H9 (cell line): ENCODE measurements at regions not wholly inside any gene's neighbourhood (a gene's known extent, or its start where the extent isn't known, plus 50 kb on each side); places are given as distances from the start of the nearest gene placed in this dataset.

Experiments
- DNase-seq: peaks from one replicate; pipeline ENCODE4 v3.0.0-alpha.2; 2017
- H2AFZ ChIP-seq: one replicate; pipeline ENCODE4 v1.6.1; 2013; ENCODE audit warnings: mild to moderate bottlenecking, low read length, control low read depth, moderate library complexity
- H2AK5ac ChIP-seq: 2 replicates; pipeline ENCODE4 v1.6.1; 2013; ENCODE audit warnings: low read length, control low read depth, mixed read lengths; ENCODE audit not compliant: insufficient read length
- H2BK120ac ChIP-seq: one replicate; pipeline ENCODE4 v1.6.1; 2013; ENCODE audit warnings: low read depth, mild to moderate bottlenecking, low read length, control low read depth, inconsistent platforms; ENCODE audit not compliant: poor library complexity, severe bottlenecking
- H2BK12ac ChIP-seq: 2 replicates; pipeline ENCODE4 v1.6.1; 2013; ENCODE audit warnings: low read length, control low read depth, mixed read lengths, low read depth; ENCODE audit not compliant: insufficient read length
- H2BK15ac ChIP-seq: 2 replicates; pipeline ENCODE4 v1.6.1; 2013; ENCODE audit warnings: low read depth, low read length, control low read depth
- H2BK20ac ChIP-seq: one replicate; pipeline ENCODE4 v1.6.1; 2013; ENCODE audit warnings: low read depth, mild to moderate bottlenecking, low read length, control low read depth, inconsistent platforms; ENCODE audit not compliant: poor library complexity, severe bottlenecking
- H2BK5ac ChIP-seq: 2 replicates; pipeline ENCODE4 v1.6.1; 2013; ENCODE audit warnings: low read length, control low read depth, mixed read lengths; ENCODE audit not compliant: insufficient read length
- H3K14ac ChIP-seq: 2 replicates; pipeline ENCODE4 v1.6.1; 2013; ENCODE audit warnings: low read length, control low read depth; ENCODE audit not compliant: insufficient read depth
- H3K18ac ChIP-seq: 2 replicates; pipeline ENCODE4 v1.6.1; 2013; ENCODE audit warnings: low read depth, mild to moderate bottlenecking, mixed read lengths, low read length, control low read depth; ENCODE audit not compliant: insufficient read length
- H3K23ac ChIP-seq: 2 replicates; pipeline ENCODE4 v1.6.1; 2013; ENCODE audit warnings: low read length, control low read depth, mixed read lengths, low read depth; ENCODE audit not compliant: insufficient read length
- H3K23me2 ChIP-seq: 2 replicates; pipeline ENCODE4 v1.6.1; 2013; ENCODE audit warnings: low read depth, mild to moderate bottlenecking, mixed read lengths, low read length, control low read depth; ENCODE audit not compliant: insufficient read length, poor library complexity, severe bottlenecking
- H3K27ac ChIP-seq: 2 replicates; pipeline ENCODE4 v1.5.1; 2013; ENCODE audit warnings: low read length, control low read depth, mixed read lengths, low read depth; ENCODE audit not compliant: insufficient read length
- H3K27me3 ChIP-seq: 2 replicates; pipeline ENCODE4 v1.6.1; 2013; ENCODE audit warnings: low read length, control low read depth, inconsistent platforms; ENCODE audit not compliant: insufficient read depth
- H3K4ac ChIP-seq: 2 replicates; pipeline ENCODE4 v1.6.1; 2013; ENCODE audit warnings: low read depth, mild to moderate bottlenecking, control low read depth, inconsistent platforms, low read length, moderate library complexity
- H3K4me1 ChIP-seq: 2 replicates; pipeline ENCODE4 v1.6.1; 2013; ENCODE audit warnings: low read length, control low read depth, inconsistent platforms; ENCODE audit not compliant: insufficient read depth
- H3K4me2 ChIP-seq: 2 replicates; pipeline ENCODE4 v1.6.1; 2013; ENCODE audit warnings: low read length, control low read depth, mixed read lengths; ENCODE audit not compliant: insufficient read length, insufficient read depth
- H3K56ac ChIP-seq: 2 replicates; pipeline ENCODE4 v1.6.1; 2013; ENCODE audit warnings: low read depth, mild to moderate bottlenecking, mixed read lengths, low read length, control low read depth; ENCODE audit not compliant: insufficient read length
- H3K79me1 ChIP-seq: 2 replicates; pipeline ENCODE4 v1.6.1; 2013; ENCODE audit warnings: low read depth, mild to moderate bottlenecking, moderate library complexity, low read length, control low read depth, inconsistent platforms; ENCODE audit not compliant: insufficient read depth, poor library complexity, severe bottlenecking
- H3K79me2 ChIP-seq: 2 replicates; pipeline ENCODE4 v1.6.1; 2013; ENCODE audit warnings: low read length, control low read depth, inconsistent platforms; ENCODE audit not compliant: insufficient read depth
- H3K9ac ChIP-seq: 2 replicates; pipeline ENCODE4 v1.6.1; 2013; ENCODE audit warnings: low read length, control low read depth, mixed read lengths; ENCODE audit not compliant: insufficient read length; ENCODE audit errors: extremely low read depth
- H3K9me3 ChIP-seq: one replicate; pipeline ENCODE4 v1.6.1; 2013; ENCODE audit warnings: low read depth, low read length, inconsistent platforms; ENCODE audit not compliant: control insufficient read depth
- H3T11ph ChIP-seq: one replicate; pipeline ENCODE4 v1.6.1; 2013; ENCODE audit warnings: mild to moderate bottlenecking, low read length, control low read depth, inconsistent platforms
- H4K20me1 ChIP-seq: one replicate; pipeline ENCODE4 v1.6.1; 2013; ENCODE audit not compliant: control insufficient read depth, insufficient read length, insufficient read depth
- H4K5ac ChIP-seq: 2 replicates; pipeline ENCODE4 v1.6.1; 2013; ENCODE audit warnings: low read depth, mild to moderate bottlenecking, mixed read lengths, low read length, control low read depth; ENCODE audit not compliant: insufficient read length
- H4K8ac ChIP-seq: replicated peaks from 2 replicates; pipeline ENCODE4 v1.6.1; 2013; ENCODE audit warnings: low read length, control low read depth, mixed read lengths, low read depth; ENCODE audit not compliant: insufficient read length
- H4K91ac ChIP-seq: 2 replicates; pipeline ENCODE4 v1.6.1; 2013; ENCODE audit warnings: low read depth, mild to moderate bottlenecking, moderate library complexity, mixed read lengths, low read length, control low read depth; ENCODE audit not compliant: insufficient read length
- H3K27ac Mint-ChIP-seq, 3 experiments: 2 replicates in 2 of 3; 3 replicates in 1 of 3; pipeline ENCODE4 v1.8.0; 2020 to 2021; ENCODE audit warnings: mixed read lengths in 3 of 3, mild to moderate bottlenecking in 1 of 3, moderate library complexity in 1 of 3
- H3K27me3 Mint-ChIP-seq: 2 replicates; pipeline ENCODE4 v1.8.0; 2021; ENCODE audit warnings: low read depth, mild to moderate bottlenecking, moderate library complexity, mixed read lengths
- H3K36me3 Mint-ChIP-seq, 3 experiments: 2 replicates in 2 of 3; 3 replicates in 1 of 3; pipeline ENCODE4 v1.8.0; 2020 to 2021; ENCODE audit warnings: low read depth in 3 of 3, mixed read lengths in 3 of 3; ENCODE audit not compliant: insufficient read depth in 1 of 3
- H3K4me1 Mint-ChIP-seq, 2 experiments: 2 replicates each; pipeline ENCODE4 v1.8.0; 2020; ENCODE audit warnings: mixed read lengths in 2 of 2
- H3K4me3 Mint-ChIP-seq, 2 experiments: 2 replicates in 1 of 2; 3 replicates in 1 of 2; pipeline ENCODE4 v1.8.0; 2020 to 2021; ENCODE audit warnings: mild to moderate bottlenecking in 2 of 2, mixed read lengths in 2 of 2, moderate library complexity in 1 of 2
- H3K9me3 Mint-ChIP-seq, 2 experiments: 2 replicates in 1 of 2; 3 replicates in 1 of 2; pipeline ENCODE4 v1.8.0; 2020; ENCODE audit warnings: mild to moderate bottlenecking in 2 of 2, mixed read lengths in 2 of 2, moderate library complexity in 1 of 2
- CTCF ChIP-seq: fragments of 200-600 bp; sonication (generic); conservative IDR thresholded peaks from 3 replicates; pipeline ENCODE4 v1.8.0; 2021; ENCODE audit warnings: antibody characterized with exemption, mild to moderate bottlenecking
- WGBS: extraction: QIAGEN DNeasy Blood & Tissue Kit; methylation state at CpG from one replicate; pipeline ENCODE4 v1.1.7; 2013; ENCODE audit warnings: missing lambda C conversion rate, low lambda C conversion rate, mixed read lengths; ENCODE audit not compliant: insufficient read length; ENCODE audit errors: extremely low coverage; 5-methylcytosine and 5-hydroxymethylcytosine counted together

- H2BK20ac ChIP-seq: no peak overlapping the region
- Mint-ChIP-seq H3K27me3 (peaks cover 11% of the 10 kb centered on the region), H3K27ac (no peak overlapping the region), H3K4me3 (no peak overlapping the region), H3K9me3 (no peaks in the 10 kb centered on the region), H3K36me3 (no peaks in the 10 kb centered on the region), H3K4me1 (peaks cover 0 to 8% of the 10 kb centered on the region in 2 experiments; a peak in 1 of 4 replicates)
- no peak overlapping the region for H2AFZ ChIP-seq
- H3K56ac ChIP-seq: no peak overlapping the region
- H3K23me2 ChIP-seq: no peaks in the 10 kb centered on the region
- no peak overlapping the region for H2AK5ac ChIP-seq
- H3K9me3 ChIP-seq: no peaks in the 10 kb centered on the region
- H4K5ac ChIP-seq: no peak overlapping the region
- H3K27me3 ChIP-seq: no peaks in the 10 kb centered on the region
- H3K79me1 ChIP-seq: no peaks in the 10 kb centered on the region
- no peak overlapping the region for H2BK5ac ChIP-seq
- H3K4me1 ChIP-seq: no peaks in the 10 kb centered on the region
- no peak overlapping the region for H3K9ac ChIP-seq
- no peak overlapping the region for H2BK120ac ChIP-seq
- H4K91ac ChIP-seq: no peak overlapping the region
- no peak overlapping the region for H3K4me2 ChIP-seq
- H3K27ac ChIP-seq: no peak overlapping the region
- no CpG with 5 or more reads among the region's 8 CpGs for WGBS
- TF ChIP-seq CTCF: no peak
- H2BK15ac ChIP-seq: no peak overlapping the region
- H2BK12ac ChIP-seq: no peak overlapping the region
- H3K79me2 ChIP-seq: no peaks in the 10 kb centered on the region
- H3K23ac ChIP-seq: no peak overlapping the region
- no peak overlapping the region for H3K18ac ChIP-seq
- no peak overlapping the region for H3K14ac ChIP-seq
- H4K20me1 ChIP-seq: no peaks in the 10 kb centered on the region
- H4K8ac ChIP-seq: no peak overlapping the region
- no peak overlapping the region for H3K4ac ChIP-seq
- no peak for DNase-seq
- H3T11ph ChIP-seq: no peak overlapping the region
Observed at GRCh38 chr7:131845573-131846314, 289.3 kb upstream of the PODXL start.
